WERI-Rb-1 (cell line): ENCODE measurements at regions not wholly inside any gene's neighbourhood (a gene's known extent, or its start where the extent isn't known, plus 50 kb on each side); places are given as distances from the start of the nearest gene placed in this dataset.

Source experiments
- DNase-seq: peaks from one replicate; pipeline ENCODE4 v3.0.0-alpha.2; 2020
- H3K27ac ChIP-seq: fragments of 250-450 bp; sonication (Bioruptor Pico); 2 replicates; pipeline ENCODE4 v1.5.1; 2020; ENCODE audit warnings: mild to moderate bottlenecking, moderate library complexity
- H3K27me3 ChIP-seq: fragments of 250-450 bp; sonication (Bioruptor Pico); 2 replicates; pipeline ENCODE4 v1.5.1; 2021; ENCODE audit warnings: mild to moderate bottlenecking, low read depth, moderate library complexity; ENCODE audit not compliant: insufficient read depth, severe bottlenecking
- H3K36me3 ChIP-seq: fragments of 250-450 bp; sonication (Bioruptor Pico); 2 replicates; pipeline ENCODE4 v1.5.1; 2020; ENCODE audit warnings: mild to moderate bottlenecking, moderate library complexity
- H3K4me3 ChIP-seq: 2 replicates; pipeline ENCODE4 v1.5.1; 2011; ENCODE audit warnings: low read depth, mild to moderate bottlenecking, control low read depth, low read length
- H3K9me3 ChIP-seq: fragments of 250-450 bp; sonication (Bioruptor Pico); 2 replicates; pipeline ENCODE4 v1.5.1; 2021; ENCODE audit warnings: mild to moderate bottlenecking, moderate library complexity; ENCODE audit not compliant: severe bottlenecking
- TF ChIP-seq, protein P1 (sequence below): IDR thresholded peaks from 2 replicates; pipeline ENCODE4 v1.5.1; 2011; ENCODE audit warnings: low read depth, mild to moderate bottlenecking, control low read depth, inconsistent platforms, low read length

DNA sequence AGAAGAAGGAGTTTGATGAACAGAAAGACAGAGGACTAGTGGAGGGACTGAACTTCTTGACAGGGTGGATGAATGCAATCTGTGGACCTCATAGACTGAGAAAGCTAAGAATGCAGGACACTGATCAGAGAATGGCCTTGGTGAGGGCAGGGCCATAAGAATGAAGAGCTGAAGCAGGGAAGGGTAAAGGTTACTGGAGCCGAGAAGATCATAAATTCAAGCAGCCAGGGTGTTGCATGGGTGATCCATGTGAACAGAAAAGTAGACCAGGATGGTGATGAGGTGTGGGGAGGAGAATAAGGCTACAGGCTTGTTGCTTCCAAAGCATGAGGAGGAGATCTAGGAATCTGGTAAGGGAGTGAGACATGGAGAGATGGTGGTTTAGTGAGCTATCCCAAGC is 295.9 kb downstream of the ADGB start:
- no peak overlapping the region for H3K4me3 ChIP-seq
- H3K9me3 ChIP-seq: no peaks in the 10 kb centered on the region
- no peaks in the 10 kb centered on the region for H3K36me3 ChIP-seq
- no peak overlapping the region for H3K27ac ChIP-seq
- no peaks in the 10 kb centered on the region for H3K27me3 ChIP-seq
- DNase-seq: no peak
- TF ChIP-seq, protein P1, sequence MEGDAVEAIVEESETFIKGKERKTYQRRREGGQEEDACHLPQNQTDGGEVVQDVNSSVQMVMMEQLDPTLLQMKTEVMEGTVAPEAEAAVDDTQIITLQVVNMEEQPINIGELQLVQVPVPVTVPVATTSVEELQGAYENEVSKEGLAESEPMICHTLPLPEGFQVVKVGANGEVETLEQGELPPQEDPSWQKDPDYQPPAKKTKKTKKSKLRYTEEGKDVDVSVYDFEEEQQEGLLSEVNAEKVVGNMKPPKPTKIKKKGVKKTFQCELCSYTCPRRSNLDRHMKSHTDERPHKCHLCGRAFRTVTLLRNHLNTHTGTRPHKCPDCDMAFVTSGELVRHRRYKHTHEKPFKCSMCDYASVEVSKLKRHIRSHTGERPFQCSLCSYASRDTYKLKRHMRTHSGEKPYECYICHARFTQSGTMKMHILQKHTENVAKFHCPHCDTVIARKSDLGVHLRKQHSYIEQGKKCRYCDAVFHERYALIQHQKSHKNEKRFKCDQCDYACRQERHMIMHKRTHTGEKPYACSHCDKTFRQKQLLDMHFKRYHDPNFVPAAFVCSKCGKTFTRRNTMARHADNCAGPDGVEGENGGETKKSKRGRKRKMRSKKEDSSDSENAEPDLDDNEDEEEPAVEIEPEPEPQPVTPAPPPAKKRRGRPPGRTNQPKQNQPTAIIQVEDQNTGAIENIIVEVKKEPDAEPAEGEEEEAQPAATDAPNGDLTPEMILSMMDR: no peak

DNA sequence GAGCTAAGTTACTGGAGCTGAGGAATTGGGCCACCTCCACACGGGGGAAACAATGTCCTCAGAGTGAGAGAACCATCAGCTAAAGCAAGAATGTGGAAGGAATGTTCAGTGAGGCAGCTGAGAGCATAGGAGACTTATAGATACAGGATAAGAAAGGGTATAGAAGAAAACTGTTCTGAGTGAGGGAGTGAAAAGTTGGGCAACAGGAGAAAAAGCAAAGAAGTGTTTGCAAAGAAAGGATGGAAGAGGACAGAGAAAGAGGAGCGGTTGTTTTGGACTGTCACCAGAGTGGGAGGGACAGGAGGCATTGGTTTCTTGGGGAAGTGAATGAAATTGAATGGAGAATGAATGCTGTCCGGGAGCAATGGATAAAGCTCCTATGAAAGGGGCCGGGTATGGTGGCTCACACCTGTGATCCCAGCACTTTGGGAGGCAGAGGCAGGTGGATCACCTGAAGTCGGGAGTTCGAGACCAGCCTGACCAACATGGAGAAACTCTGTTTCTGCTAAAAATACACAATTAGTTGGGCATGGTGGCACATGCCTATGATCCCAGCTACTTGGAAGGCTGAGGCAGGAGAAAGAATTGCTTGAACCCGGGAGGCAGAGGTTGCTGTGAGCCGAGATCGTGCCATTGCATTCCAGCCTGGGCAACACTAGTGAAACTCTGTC is 296.5 kb downstream of the ADGB start:
- Histone ChIP-seq H3K36me3 (no peaks in the 10 kb centered on the region), H3K9me3 (no peaks in the 10 kb centered on the region), H3K4me3 (no peak overlapping the region), H3K27ac (no peak overlapping the region), H3K27me3 (no peaks in the 10 kb centered on the region)
- TF ChIP-seq, protein P1: no peak
- no peak for DNase-seq

DNA sequence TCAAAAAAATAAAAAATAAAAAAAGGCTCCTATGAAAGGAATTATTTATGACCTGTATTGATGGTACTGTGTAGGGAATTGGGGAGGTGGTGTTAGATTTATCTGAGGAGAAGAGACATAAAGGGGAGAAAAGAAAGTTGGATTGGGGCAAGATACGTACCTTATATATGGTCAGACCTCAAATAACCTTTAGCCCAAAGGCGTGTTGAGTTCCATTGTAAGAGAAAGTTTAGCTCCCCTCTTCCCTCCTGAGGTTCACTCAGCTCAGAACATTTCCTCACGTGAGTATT is 296.9 kb downstream of the ADGB start:
- H3K36me3 ChIP-seq: no peaks in the 10 kb centered on the region
- no peaks in the 10 kb centered on the region for H3K9me3 ChIP-seq
- H3K4me3 ChIP-seq: no peak overlapping the region
- no peak overlapping the region for H3K27ac ChIP-seq
- no peaks in the 10 kb centered on the region for H3K27me3 ChIP-seq
- no peak for DNase-seq
- TF ChIP-seq, protein P1: no peak

- TF ChIP-seq, protein P1: no peak
- no peaks in the 10 kb centered on the region for H3K27me3 ChIP-seq
- H3K9me3 ChIP-seq: no peaks in the 10 kb centered on the region
- H3K4me3 ChIP-seq: no peak overlapping the region
- no peaks in the 10 kb centered on the region for H3K36me3 ChIP-seq
- H3K27ac ChIP-seq: no peak overlapping the region
- DNase-seq: no peak
These were observed 297.5 kb downstream of the ADGB start for GRCh38 chr6:146896062-146896813.

DNA sequence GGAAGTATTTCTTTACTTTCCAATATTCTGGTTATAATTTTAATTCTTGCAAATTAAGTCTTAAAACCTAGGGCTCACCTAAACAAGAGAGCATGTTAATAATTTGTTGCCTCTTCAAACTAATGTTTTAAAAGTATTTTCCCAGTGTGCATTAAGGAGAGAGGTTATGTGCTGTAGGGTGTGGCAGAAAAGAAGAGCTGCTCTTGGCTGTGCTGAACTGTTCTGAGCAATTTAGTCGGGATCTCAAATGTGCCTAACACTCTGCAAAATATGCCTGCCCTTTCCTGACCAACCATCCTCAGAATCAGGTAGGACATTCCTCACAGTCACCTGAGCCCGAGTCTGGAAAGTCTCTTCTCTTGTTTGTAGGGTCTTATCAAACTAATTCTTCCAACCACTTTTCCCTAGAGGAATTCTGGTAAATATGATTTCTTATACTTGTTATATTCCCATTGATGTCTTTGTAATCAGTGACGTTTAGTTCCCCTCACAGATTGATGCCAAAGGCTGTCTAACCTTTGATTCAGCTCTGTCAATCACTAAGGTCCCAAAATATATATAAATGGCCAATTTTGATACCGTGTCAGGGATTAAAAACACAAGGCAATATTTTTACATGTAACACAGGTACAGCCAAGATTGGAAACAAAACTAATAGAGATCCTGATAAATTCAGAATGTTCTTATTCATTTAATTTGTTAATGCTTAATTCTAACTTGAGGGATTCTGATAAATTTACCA is 298.4 kb downstream of the ADGB start:
- TF ChIP-seq, protein P1: no peak
- Histone ChIP-seq H3K27ac (no peak overlapping the region), H3K4me3 (no peak overlapping the region), H3K27me3 (no peaks in the 10 kb centered on the region), H3K36me3 (no peaks in the 10 kb centered on the region), H3K9me3 (no peaks in the 10 kb centered on the region)
- no peak for DNase-seq
